ENCODE measurements at regions not wholly inside any gene's neighbourhood (a gene's known extent, or its start where the extent isn't known, plus 50 kb on each side); places are given as distances from the start of the nearest gene placed in this dataset.

GRCh38 chrX:150155436-150156035, 207.6 kb upstream of the MAMLD1 start:
- FAIRE-seq: no peak
- H3K9ac ChIP-seq (ENCODE audit: insufficient read depth in 1 of 2, low read depth in 2 of 2, low read length in 2 of 2): no peak overlapping the region
- no peak overlapping the region for H2AFZ ChIP-seq (ENCODE audit: low read depth, low read length)
- no peak overlapping the region for H3K4me2 ChIP-seq (ENCODE audit: insufficient read depth, low read length)
- H3K4me1 ChIP-seq (replicated peaks in 1 of 2; ENCODE audit: control insufficient read depth in 2 of 2, insufficient read depth in 2 of 2, low read length in 2 of 2): no peaks in the 10 kb centered on the region
- intact Hi-C loops (cut with micrococcal nuclease): no loop called here
- no peaks in the 10 kb centered on the region for H3K9me3 ChIP-seq (replicated peaks; ENCODE audit: control insufficient read depth, insufficient read depth, low read depth, low read length)
- in situ Hi-C loops (cut with MboI): no loop called here
- no peaks in the 10 kb centered on the region for H3K79me2 ChIP-seq (ENCODE audit: control insufficient read depth, insufficient read depth, low read length)
- ChIA-PET POLR2A (no interaction called here), CTCF (ENCODE audit: low intra/inter-chr PET ratio) (no interaction called here)
- no peak overlapping the region for H3K4me3 ChIP-seq
- TF ChIP-seq, protein P1, sequence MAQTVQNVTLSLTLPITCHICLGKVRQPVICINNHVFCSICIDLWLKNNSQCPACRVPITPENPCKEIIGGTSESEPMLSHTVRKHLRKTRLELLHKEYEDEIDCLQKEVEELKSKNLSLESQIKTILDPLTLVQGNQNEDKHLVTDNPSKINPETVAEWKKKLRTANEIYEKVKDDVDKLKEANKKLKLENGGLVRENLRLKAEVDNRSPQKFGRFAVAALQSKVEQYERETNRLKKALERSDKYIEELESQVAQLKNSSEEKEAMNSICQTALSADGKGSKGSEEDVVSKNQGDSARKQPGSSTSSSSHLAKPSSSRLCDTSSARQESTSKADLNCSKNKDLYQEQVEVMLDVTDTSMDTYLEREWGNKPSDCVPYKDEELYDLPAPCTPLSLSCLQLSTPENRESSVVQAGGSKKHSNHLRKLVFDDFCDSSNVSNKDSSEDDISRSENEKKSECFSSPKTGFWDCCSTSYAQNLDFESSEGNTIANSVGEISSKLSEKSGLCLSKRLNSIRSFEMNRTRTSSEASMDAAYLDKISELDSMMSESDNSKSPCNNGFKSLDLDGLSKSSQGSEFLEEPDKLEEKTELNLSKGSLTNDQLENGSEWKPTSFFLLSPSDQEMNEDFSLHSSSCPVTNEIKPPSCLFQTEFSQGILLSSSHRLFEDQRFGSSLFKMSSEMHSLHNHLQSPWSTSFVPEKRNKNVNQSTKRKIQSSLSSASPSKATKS (CRISPR knock-in tag; IDR thresholded peaks at IDR 0.05): no peak
- TF ChIP-seq ZBTB1 (CRISPR knock-in tag; IDR thresholded peaks at IDR 0.05; ENCODE audit: borderline replicate concordance, low read depth): no peak
- no peaks in the 10 kb centered on the region for H3K9me1 ChIP-seq (ENCODE audit: control insufficient read depth, insufficient read depth, low read length)
- DNase-seq (ENCODE audit: extremely low read depth in 1 of 4, low spot score in 3 of 4): no peak
- 0% methylated on average over 4 of the region's 5 CpGs for WGBS (ENCODE audit: insufficient coverage, low coverage, missing lambda C conversion rate)
- no peaks in the 10 kb centered on the region for H4K20me1 ChIP-seq (replicated peaks; ENCODE audit: control insufficient read depth, insufficient read depth, low read length)
- ATAC-seq: no peak
- BruUV-seq (replicated peaks): no TSS peak
- no peaks in the 10 kb centered on the region for H3K36me3 ChIP-seq (ENCODE audit: control insufficient read depth, insufficient read depth, low read length)
- H3K27me3 ChIP-seq (ENCODE audit: control insufficient read depth in 2 of 2, insufficient read depth in 2 of 2, low read length in 2 of 2): no peaks in the 10 kb centered on the region; a peak in 1 of 5 replicates
- no peak overlapping the region for H3K27ac ChIP-seq (ENCODE audit: extremely low read depth, low read depth, low read length)

DNA sequence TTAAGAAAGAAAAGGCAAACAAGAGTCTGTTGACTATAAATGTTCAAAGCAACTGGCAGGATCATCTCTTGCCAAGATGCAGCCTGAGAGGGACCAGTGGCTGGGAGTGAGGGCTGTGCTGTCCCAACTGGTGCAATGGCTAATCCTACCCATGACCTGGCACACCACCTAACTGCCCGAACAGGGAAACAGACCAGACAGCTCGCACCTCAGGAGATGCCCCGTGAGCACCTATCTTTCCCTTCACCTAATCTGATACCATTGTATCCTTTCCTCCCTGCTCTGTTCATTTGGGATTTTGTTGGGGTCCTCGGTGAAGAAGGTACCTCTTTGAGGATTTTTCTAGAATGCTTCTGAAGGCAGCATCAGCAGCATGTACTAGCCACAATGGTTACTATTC, 206.5 kb upstream of the MAMLD1 start:
- no peaks in the 10 kb centered on the region for H4K20me1 ChIP-seq (replicated peaks; ENCODE audit: control insufficient read depth, insufficient read depth, low read length)
- ATAC-seq (no peak), DNase-seq (ENCODE audit: extremely low read depth in 1 of 4, low spot score in 3 of 4) (no peak), FAIRE-seq (no peak)
- no peaks in the 10 kb centered on the region for H3K79me2 ChIP-seq (ENCODE audit: control insufficient read depth, insufficient read depth, low read length)
- ChIA-PET POLR2A (no interaction called here), CTCF (ENCODE audit: low intra/inter-chr PET ratio) (no interaction called here)
- H3K9me3 ChIP-seq (replicated peaks; ENCODE audit: control insufficient read depth, insufficient read depth, low read depth, low read length): no peaks in the 10 kb centered on the region
- H3K36me3 ChIP-seq (ENCODE audit: control insufficient read depth, insufficient read depth, low read length): no peaks in the 10 kb centered on the region
- H3K4me1 ChIP-seq (replicated peaks in 1 of 2; ENCODE audit: control insufficient read depth in 2 of 2, insufficient read depth in 2 of 2, low read length in 2 of 2): no peaks in the 10 kb centered on the region
- WGBS (ENCODE audit: insufficient coverage, low coverage, missing lambda C conversion rate): 2% methylated on average over 4 of the region's 4 CpGs
- H3K9ac ChIP-seq (ENCODE audit: insufficient read depth in 1 of 2, low read depth in 2 of 2, low read length in 2 of 2): no peak overlapping the region
- in situ Hi-C loops (cut with MboI): no loop called here
- intact Hi-C loops (cut with micrococcal nuclease): no loop called here
- no TSS peak for BruUV-seq (replicated peaks)
- no peak overlapping the region for H3K4me2 ChIP-seq (ENCODE audit: insufficient read depth, low read length)
- no peak overlapping the region for H2AFZ ChIP-seq (ENCODE audit: low read depth, low read length)
- no peak for TF ChIP-seq TEAD1 (CRISPR knock-in tag; IDR thresholded peaks at IDR 0.05)
- no peaks in the 10 kb centered on the region for H3K27me3 ChIP-seq (ENCODE audit: control insufficient read depth in 2 of 2, insufficient read depth in 2 of 2, low read length in 2 of 2)
- no peak overlapping the region for H3K27ac ChIP-seq (ENCODE audit: extremely low read depth, low read depth, low read length)
- H3K4me3 ChIP-seq: no peak overlapping the region
- no peaks in the 10 kb centered on the region for H3K9me1 ChIP-seq (ENCODE audit: control insufficient read depth, insufficient read depth, low read length)

Data from K562 (cell line).